Mesodermal cell (in vitro differentiated cells): ENCODE measurements at regions not wholly inside any gene's neighbourhood (a gene's known extent, or its start where the extent isn't known, plus 50 kb on each side); places are given as distances from the start of the nearest gene placed in this dataset.

Experiments
- H3K27ac ChIP-seq: 2 replicates; pipeline ENCODE4 v1.7.0; 2013; ENCODE audit warnings: mild to moderate bottlenecking, low read depth, low read length, moderate library complexity; ENCODE audit not compliant: severe bottlenecking
- H3K36me3 ChIP-seq: 2 replicates; pipeline ENCODE4 v1.7.1; 2013; ENCODE audit warnings: mild to moderate bottlenecking, low read length, moderate library complexity; ENCODE audit not compliant: control insufficient read depth, insufficient read depth
- H3K4me1 ChIP-seq: one replicate; pipeline ENCODE4 v1.7.1; 2013; ENCODE audit warnings: mild to moderate bottlenecking, low read length; ENCODE audit not compliant: insufficient read depth, control insufficient read depth, poor library complexity, severe bottlenecking
- H3K4me3 ChIP-seq: 2 replicates; pipeline ENCODE4 v1.7.0; 2013; ENCODE audit warnings: low read length, control low read depth, mild to moderate bottlenecking; ENCODE audit not compliant: insufficient read depth, poor library complexity, severe bottlenecking; ENCODE audit errors: extremely low read depth
- H3K9me3 ChIP-seq: 2 replicates; pipeline ENCODE4 v1.7.1; 2013; ENCODE audit warnings: mild to moderate bottlenecking, low read length, moderate library complexity; ENCODE audit not compliant: control insufficient read depth
- WGBS, 2 experiments: methylation state at CpG; one replicate each; pipeline ENCODE4 v1.1.5; 2013; ENCODE audit warnings: missing lambda C conversion rate in 2 of 2; ENCODE audit not compliant: insufficient coverage in 2 of 2; 5-methylcytosine and 5-hydroxymethylcytosine counted together

- WGBS, 2 experiments = 96 to 100% methylated on average over 3 to 4 of the region's 4 CpGs
- Histone ChIP-seq H3K27ac (no peak overlapping the region), H3K36me3 (no peaks in the 10 kb centered on the region), H3K4me3 (no peak overlapping the region), H3K9me3 (no peaks in the 10 kb centered on the region), H3K4me1 (no peaks in the 10 kb centered on the region)
These were observed 125.5 kb upstream of the FBXL4 start for GRCh38 chr6:99073223-99073622.

DNA sequence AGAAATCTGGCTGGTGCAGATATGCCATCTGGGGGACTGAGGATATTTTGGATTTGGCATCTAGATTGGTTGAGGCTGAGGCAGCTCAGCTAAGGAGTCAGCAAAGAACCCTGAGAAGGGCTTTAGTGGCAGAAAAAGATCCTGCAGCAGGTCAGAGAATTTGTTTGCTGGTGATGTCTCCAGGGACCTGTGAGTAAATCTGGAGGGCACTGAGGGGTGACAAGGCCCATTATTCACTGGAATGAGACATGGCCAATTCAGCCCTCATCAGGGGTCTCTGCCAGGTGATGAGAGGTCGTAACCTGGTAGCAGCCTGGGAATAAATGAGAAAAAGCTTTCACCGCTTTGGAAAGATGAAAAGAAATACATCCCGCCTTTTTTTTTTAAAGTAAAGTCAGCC is 118.3 kb upstream of the FBXL4 start:
- H3K4me3 ChIP-seq = no peak overlapping the region
- H3K36me3 ChIP-seq = no peaks in the 10 kb centered on the region
- WGBS, 2 experiments = 82 to 87% methylated on average over 3 of the region's 3 CpGs
- no peak overlapping the region for H3K27ac ChIP-seq
- H3K4me1 ChIP-seq = no peaks in the 10 kb centered on the region
- no peaks in the 10 kb centered on the region for H3K9me3 ChIP-seq

DNA sequence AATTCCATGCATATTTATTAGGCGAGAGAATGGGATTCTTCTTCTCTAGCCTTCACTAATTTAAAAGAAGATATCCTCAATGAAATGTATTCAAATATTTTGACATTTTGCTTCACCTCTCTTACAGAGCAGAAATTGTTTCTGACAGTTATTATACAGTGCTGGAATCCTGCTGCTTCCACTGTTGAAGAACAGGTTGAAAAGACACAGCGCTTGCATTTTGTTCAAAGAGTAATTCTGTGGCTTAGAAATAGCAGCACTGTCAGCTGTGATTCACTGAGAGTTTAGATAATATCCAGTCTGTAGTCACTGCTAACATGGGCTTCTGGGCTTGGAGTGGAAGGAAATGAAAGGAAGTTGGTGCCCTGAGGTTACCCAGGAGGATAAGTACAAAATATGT is 117.1 kb upstream of the FBXL4 start:
- Histone ChIP-seq H3K9me3 (no peaks in the 10 kb centered on the region), H3K27ac (no peak overlapping the region), H3K4me1 (no peaks in the 10 kb centered on the region), H3K36me3 (no peaks in the 10 kb centered on the region), H3K4me3 (no peak overlapping the region)
- WGBS, 2 experiments = 90 to 100% methylated on average over 1 of the region's 2 CpGs

DNA sequence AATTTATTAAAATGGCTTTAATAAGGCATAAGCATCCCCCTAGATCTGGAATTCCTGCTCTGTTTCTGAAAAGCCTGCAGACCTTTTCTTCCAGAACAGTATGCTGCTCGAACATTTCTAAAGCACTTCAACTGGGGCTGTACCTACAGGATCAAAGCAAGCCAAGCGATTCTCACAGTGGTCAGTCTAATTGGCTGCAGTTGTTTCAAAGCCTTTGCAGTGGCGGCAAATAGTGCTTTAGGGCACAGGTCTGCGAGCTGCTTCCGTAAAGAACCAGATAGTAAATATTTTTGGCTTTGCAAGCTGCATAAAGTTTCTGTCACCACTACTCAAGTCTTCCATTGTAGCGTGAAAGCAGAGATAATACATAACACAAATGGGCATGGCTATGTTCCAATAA is 88.9 kb upstream of the FBXL4 start:
- H3K4me3 ChIP-seq = no peak overlapping the region
- no peaks in the 10 kb centered on the region for H3K36me3 ChIP-seq
- no peak overlapping the region for H3K27ac ChIP-seq
- no peaks in the 10 kb centered on the region for H3K9me3 ChIP-seq
- no peaks in the 10 kb centered on the region for H3K4me1 ChIP-seq
- 84 to 88% methylated on average over 5 of the region's 6 CpGs for WGBS, 2 experiments

- H3K4me1 ChIP-seq = no peaks in the 10 kb centered on the region
- H3K27ac ChIP-seq = no peak overlapping the region
- no peaks in the 10 kb centered on the region for H3K36me3 ChIP-seq
- WGBS, 2 experiments = 90 to 100% methylated on average over 1 to 2 of the region's 2 CpGs
- H3K9me3 ChIP-seq = no peaks in the 10 kb centered on the region
- no peak overlapping the region for H3K4me3 ChIP-seq
These were observed 84.7 kb upstream of the FBXL4 start for GRCh38 chr6:99032396-99032795.

- Histone ChIP-seq H3K4me1 (no peaks in the 10 kb centered on the region), H3K27ac (no peak overlapping the region), H3K36me3 (no peaks in the 10 kb centered on the region), H3K9me3 (no peaks in the 10 kb centered on the region), H3K4me3 (no peak overlapping the region)
- WGBS, 2 experiments = 92 to 95% methylated on average over 3 to 4 of the region's 4 CpGs
These were observed 84.2 kb upstream of the FBXL4 start for GRCh38 chr6:99031957-99032356.

DNA sequence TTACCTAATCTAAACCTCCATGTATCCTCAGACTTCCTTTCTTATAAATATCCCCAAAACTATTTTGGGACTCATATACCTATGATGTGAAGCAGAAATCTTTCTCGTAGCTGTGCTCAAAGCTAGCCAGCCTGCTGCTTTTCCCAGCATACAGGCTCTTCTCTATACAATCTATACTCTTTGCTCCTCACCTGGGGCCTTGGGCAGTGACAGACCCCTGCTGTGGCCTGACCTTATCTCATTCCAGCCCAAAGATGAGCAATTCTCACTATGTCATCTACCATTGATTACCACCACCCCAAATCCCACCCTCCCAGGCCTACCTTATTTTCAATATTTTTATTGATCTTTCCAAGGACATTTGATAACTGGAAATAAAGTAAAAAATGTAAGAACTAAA is 83.2 kb upstream of the FBXL4 start:
- H3K9me3 ChIP-seq = peaks cover under 1% of the 10 kb centered on the region
- H3K36me3 ChIP-seq = no peaks in the 10 kb centered on the region
- no peak overlapping the region for H3K4me3 ChIP-seq
- H3K4me1 ChIP-seq = no peaks in the 10 kb centered on the region
- no peak overlapping the region for H3K27ac ChIP-seq
- WGBS, 2 experiments = 80 to 86% methylated on average over 1 of the region's 1 CpG

DNA sequence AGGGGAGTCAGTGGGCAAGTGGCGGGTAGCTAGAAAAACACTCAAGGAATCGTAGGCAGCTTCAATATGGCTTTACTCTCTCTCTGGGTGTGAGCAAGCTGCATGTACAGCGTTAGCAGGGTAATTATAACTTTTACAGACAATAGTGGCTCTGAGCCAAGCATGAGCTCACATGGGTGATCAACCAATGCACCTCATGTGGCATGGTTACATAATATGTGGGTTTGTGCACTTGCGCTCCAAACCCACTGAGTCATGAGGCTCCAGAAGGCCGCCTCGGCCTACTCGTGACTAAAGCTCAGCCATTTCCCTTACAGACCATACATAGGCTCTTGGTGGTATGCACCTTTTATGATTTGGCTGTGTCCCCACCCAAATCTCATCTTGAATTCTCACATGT is 78.4 kb upstream of the FBXL4 start:
- H3K4me3 ChIP-seq = no peak overlapping the region
- H3K4me1 ChIP-seq = peaks cover 5% of the 10 kb centered on the region
- no peak overlapping the region for H3K27ac ChIP-seq
- 86 to 91% methylated on average over 5 to 7 of the region's 7 CpGs for WGBS, 2 experiments
- H3K9me3 ChIP-seq = peaks cover 8% of the 10 kb centered on the region
- H3K36me3 ChIP-seq = no peaks in the 10 kb centered on the region

DNA sequence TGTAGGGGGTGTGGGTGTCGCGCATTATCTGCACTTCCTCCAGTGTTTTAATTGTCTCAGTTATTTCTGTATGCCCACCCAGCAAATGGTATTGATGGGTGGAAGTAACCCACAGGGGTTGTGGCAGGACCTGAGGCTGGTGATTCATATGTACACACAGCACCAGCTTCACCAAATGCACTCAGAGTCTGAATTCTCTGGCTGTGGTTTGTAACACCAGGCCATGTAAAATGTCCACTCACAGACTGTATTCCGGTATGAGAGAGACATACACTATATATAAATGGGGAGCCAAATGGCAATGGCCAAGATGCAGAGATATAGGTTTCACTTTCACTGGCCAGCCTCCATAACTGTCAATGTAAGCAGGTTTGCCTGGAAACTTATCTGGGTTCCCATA is 76.3 kb upstream of the FBXL4 start:
- H3K4me1 ChIP-seq = peaks cover 5% of the 10 kb centered on the region
- H3K9me3 ChIP-seq = peaks cover 8% of the 10 kb centered on the region
- WGBS, 2 experiments = 80% methylated on average over 1 of the region's 3 CpGs; no CpG with 5 or more reads in 1 of the 2 experiments
- no peaks in the 10 kb centered on the region for H3K36me3 ChIP-seq
- no peak overlapping the region for H3K27ac ChIP-seq
- H3K4me3 ChIP-seq = no peak overlapping the region

- H3K27ac ChIP-seq = no peak overlapping the region
- 88% methylated on average over 9 of the region's 9 CpGs for WGBS, 2 experiments
These were observed 74.4 kb upstream of the FBXL4 start for GRCh38 chr6:99022039-99022609.

DNA sequence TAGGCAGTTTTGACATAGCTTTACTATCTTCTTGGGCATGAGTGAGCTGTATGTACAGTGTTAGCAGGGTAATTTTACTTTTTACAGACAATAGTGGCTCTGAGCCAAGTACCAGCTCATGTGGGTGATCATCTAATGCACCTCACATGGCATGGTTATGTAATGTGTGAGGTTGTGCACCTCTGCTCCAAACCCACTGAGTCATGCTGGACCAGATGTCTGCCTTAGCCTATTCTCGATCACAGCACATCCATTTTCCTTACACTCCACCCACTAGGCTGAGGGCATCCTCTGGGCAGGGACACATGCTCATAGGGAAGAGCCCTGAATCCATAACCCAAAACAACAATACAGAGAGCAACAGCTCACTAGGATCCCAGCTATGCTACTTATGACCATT is 71.6 kb upstream of the FBXL4 start:
- no CpG with 5 or more reads among the region's 1 CpG for WGBS, 2 experiments

More at GRCh38 chr6:99022039-99022609, 74.4 kb upstream of the FBXL4 start:
- no peaks in the 10 kb centered on the region for H3K36me3 ChIP-seq
- peaks cover 5% of the 10 kb centered on the region for H3K4me1 ChIP-seq
- H3K4me3 ChIP-seq = no peak overlapping the region
- H3K9me3 ChIP-seq = peaks cover 8% of the 10 kb centered on the region

More for the DNA sequence above, 71.6 kb upstream of the FBXL4 start:
- H3K27ac ChIP-seq = no peak overlapping the region
- H3K9me3 ChIP-seq = no peaks in the 10 kb centered on the region
- no peak overlapping the region for H3K4me3 ChIP-seq
- H3K36me3 ChIP-seq = no peaks in the 10 kb centered on the region
- H3K4me1 ChIP-seq = peaks cover 5% of the 10 kb centered on the region
